T-helper 1 cell treated with Interleukin-12 subunit alpha and Interleukin-12 subunit beta and Interleukin-4 antibody, amounts not matched to agents 30 ng/mL and 1 ng/mL, for 36 hours (primary cell): ENCODE measurements at regions not wholly inside any gene's neighbourhood (a gene's known extent, or its start where the extent isn't known, plus 50 kb on each side); places are given as distances from the start of the nearest gene placed in this dataset.

Experiments
- intact Hi-C: fragments of 100-400 bp; cut with micrococcal nuclease; formaldehyde crosslinking; loops from one replicate; pipeline ENCODE4 v1.15.1; 2024

GRCh38 chr1:168867941-168868634, 139.1 kb upstream of the DPT start:
- intact Hi-C loops, result no loop called here

DNA sequence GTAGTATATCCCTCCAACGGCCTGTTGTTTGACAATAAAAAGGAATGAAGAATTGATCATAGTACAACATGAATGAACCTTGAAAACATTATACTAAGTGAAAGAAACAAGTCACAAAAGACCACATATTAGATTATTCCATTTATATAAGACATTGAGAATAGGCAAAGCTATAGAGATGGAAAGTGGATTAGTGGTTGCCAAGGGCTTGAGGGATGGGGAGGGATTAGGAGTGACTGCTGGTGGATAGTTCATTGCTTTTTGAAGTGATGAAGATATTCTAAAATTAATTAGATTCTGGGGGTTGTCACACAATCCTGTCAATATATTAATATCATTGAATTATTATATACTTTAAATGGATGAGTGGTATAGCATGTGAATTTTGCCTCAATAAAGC, 142.5 kb upstream of the DPT start:
- intact Hi-C loops, result no loop called here

DNA sequence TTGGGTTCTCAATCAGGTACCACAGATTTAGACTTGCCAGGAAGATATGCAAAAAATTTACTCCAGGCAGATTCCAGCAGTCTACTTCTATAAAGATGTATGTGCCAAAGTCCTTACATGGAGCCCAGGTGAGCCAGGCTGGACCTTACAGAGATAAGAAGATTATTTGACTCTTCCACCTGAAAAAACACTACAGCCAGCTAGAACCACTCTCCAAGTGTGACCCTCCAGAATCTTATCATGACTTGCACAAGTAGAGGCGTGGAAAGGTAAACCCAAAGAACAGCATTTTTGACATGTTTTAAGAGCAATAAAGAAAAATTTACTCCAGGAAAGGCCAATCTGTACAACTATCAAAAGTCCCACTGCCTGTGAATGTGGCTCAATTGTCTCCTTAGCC, 146.8 kb upstream of the DPT start:
- intact Hi-C loops, result no loop called here

- intact Hi-C loops, result no loop called here
Measured at GRCh38 chr1:168876830-168877229, 147.8 kb upstream of the DPT start.

- intact Hi-C loops, result no loop called here
Measured at GRCh38 chr1:168879896-168880734, 151.1 kb upstream of the DPT start.

GRCh38 chr1:168881656-168882260, 152.8 kb upstream of the DPT start:
- intact Hi-C loops, result no loop called here

- intact Hi-C loops, result no loop called here
Measured at GRCh38 chr1:168887381-168887780, 158.4 kb upstream of the DPT start.

- intact Hi-C loops, result no loop called here
Measured at GRCh38 chr1:168888418-168888817, 159.4 kb upstream of the DPT start.

- intact Hi-C loops, result no loop called here
Measured at GRCh38 chr1:168892931-168893330, 163.9 kb upstream of the DPT start.

DNA sequence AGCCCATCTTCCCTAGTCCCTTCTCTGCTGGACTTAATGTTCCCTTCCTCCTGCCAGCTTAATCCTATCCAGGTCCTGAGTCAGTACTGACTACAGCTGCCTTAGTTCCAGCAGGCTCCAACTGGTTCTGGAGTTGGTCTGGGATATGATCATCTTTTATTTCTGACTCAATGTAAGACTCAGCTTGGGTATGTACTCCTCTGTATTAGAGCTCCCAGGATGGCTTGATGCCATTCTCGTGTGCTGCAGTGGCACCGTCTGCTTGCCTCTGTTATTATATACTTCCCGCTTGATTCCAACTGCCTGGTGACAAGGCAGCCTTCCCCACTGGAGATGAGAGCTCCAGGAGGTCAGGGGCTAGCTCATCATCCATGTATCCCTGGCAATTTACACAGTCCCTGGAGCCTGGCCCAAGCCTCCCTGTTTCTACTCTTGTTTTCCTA, 164.4 kb upstream of the DPT start:
- intact Hi-C loops, result no loop called here

DNA sequence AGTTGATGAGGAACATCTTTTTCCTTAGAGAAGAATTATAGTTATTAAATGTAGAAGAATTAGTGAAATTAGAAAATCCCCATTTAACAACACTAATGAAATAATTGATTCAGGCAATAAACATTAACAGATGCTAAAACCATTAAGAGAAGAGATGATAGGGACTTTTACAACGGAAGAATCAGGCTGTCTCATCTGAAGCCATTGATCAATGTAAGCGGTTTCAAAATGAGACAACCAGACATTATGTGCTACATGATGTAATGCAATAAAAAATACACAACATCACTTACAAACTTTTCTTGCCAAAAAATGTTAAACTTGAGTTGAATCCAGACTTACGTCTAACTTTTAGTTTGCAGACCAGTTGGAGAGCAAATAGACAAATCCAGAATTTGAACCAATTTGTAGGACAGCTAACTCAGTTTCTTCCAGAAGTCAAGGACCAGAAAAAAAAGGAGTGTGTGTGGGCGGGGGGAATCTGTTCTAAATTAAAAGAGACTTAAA, 165.4 kb upstream of the DPT start:
- intact Hi-C loops, result no loop called here

DNA sequence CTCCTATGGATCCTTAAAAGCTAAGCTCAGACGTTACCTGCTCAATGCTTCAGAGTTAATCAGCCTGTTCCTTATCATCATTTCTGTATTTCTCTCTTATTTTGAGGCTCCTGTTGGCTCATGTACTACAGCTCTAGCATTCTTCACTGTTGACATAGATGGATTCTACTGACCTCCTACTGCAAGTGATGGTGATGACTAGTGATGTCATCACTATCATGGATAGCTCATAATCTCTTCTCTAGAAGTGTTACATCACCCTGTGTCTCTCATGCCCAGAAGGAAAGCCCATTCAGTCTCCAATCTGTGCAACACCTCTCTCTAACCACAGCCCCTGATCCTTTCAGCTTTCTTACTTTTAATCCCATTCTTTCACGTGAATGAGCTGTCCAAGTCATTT, 168.2 kb upstream of the DPT start:
- intact Hi-C loops, result no loop called here

- intact Hi-C loops, result no loop called here
Measured at GRCh38 chr1:168903237-168903830, 174.3 kb upstream of the DPT start.

GRCh38 chr1:168905633-168906032, 176.6 kb upstream of the DPT start:
- intact Hi-C loops, result no loop called here

- intact Hi-C loops, result no loop called here
Measured at GRCh38 chr1:168906367-168906766, 177.4 kb upstream of the DPT start.

DNA sequence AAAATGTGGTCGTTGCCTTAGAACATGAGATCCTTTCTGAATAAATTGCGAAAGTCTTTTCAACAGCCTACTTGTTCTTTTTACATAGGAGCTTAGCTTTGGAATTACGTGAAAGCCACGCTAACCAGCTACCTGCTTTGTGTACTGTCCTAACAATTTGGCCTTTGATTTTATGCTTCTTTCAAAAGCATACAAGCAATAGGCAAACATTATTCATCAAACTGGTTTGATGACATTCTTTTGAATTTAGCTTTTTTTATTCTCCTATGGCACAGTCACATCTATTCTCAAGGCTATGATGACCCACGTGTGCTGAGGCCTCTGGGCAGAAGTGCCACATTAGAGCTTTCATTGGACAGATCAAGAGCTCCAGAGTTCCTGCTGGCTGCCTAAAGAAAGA, 178.0 kb upstream of the DPT start:
- intact Hi-C loops, result no loop called here

GRCh38 chr1:168907786-168908348, 178.9 kb upstream of the DPT start:
- intact Hi-C loops, result no loop called here

GRCh38 chr1:168910403-168910802, 181.4 kb upstream of the DPT start:
- intact Hi-C loops, result no loop called here

DNA sequence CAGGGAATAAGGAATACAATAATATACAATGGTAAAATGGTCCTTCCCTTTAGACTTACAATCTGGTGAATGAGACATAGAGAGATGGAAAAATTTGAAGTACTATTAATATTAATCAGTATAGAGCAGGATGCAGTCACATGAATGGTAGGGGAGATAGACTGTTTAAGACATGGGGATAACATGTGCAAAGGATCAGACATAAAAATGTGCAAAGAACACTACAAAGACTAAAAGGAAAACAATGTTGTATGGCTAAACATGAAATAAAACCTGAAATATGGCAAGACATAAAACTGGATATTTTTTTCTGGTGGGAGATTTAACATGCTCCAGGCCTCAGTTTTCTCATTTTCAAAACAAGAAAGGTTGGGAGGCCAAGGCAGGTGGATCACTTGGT, 182.4 kb upstream of the DPT start:
- intact Hi-C loops, result no loop called here

DNA sequence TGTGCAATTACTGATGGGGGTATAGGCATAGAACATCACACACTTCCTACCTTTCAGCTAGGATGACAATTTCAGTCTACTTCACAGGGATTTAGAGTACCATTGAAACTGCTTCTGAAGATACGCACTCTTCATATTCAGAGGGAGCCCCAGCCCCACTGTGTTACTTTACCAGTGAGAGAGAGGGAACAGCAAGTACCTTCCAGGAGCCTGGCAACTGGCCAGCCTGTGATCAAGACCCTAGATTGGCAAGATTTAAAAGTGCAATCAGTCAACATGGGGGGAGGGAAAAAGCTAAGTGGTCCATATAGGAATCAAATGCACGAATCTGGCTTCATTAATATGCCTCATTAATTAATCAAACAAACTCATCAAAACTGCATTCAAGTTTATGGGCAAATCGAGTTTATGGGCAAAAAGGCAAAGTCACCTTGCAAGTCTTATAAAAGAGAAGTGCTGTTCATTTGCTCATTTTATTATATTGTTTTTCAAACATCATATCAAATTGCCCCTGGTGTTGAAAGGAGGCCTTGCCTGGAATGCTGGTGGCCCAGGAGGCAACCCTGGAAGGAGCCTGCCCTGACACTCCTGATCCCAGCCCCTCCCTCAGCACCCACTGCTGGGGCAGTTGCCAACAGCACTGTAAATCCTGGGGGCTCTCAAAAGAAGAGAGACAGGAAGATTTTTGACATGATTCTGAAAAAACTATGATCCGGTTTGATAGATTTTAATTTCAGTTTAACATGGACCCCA, 184.9 kb upstream of the DPT start:
- intact Hi-C loops, result no loop called here

GRCh38 chr1:168917309-168917708, 188.3 kb upstream of the DPT start:
- intact Hi-C loops, result no loop called here
